ENCODE measurements at regions not wholly inside any gene's neighbourhood (a gene's known extent, or its start where the extent isn't known, plus 50 kb on each side); places are given as distances from the start of the nearest gene placed in this dataset.

- DNase-seq = no peak
Measured at GRCh38 chr5:40414922-40415321, 264.8 kb upstream of the PTGER4 start.

- DNase-seq = no peak
Measured at GRCh38 chr5:40413743-40414142, 266.0 kb upstream of the PTGER4 start.

GRCh38 chr5:40412771-40413170, 266.9 kb upstream of the PTGER4 start:
- no peak for DNase-seq

GRCh38 chr5:40410964-40411635, 268.6 kb upstream of the PTGER4 start:
- peak in 1 of 51 donors; percentile 1 for DNase-seq

- peak in 3 of 51 donors; percentile 2 to 6 (median 3) for DNase-seq
Measured at GRCh38 chr5:40410231-40410861, 269.4 kb upstream of the PTGER4 start.

GRCh38 chr5:40409601-40410000, 270.1 kb upstream of the PTGER4 start:
- DNase-seq = no peak

- no peak for DNase-seq
Measured at GRCh38 chr5:40406741-40407211, 272.9 kb upstream of the PTGER4 start.

- no peak for DNase-seq
Measured at GRCh38 chr5:40405996-40406740, 273.5 kb upstream of the PTGER4 start.

GRCh38 chr5:40405230-40405629, 274.5 kb upstream of the PTGER4 start:
- no peak for DNase-seq

- DNase-seq = no peak
Measured at GRCh38 chr5:40404613-40405012, 275.1 kb upstream of the PTGER4 start.

GRCh38 chr5:40402007-40402364, 277.7 kb upstream of the PTGER4 start:
- DNase-seq = no peak

- DNase-seq = no peak
Measured at GRCh38 chr5:40401284-40402006, 278.3 kb upstream of the PTGER4 start.

GRCh38 chr5:40400245-40400644, 279.5 kb upstream of the PTGER4 start:
- no peak for DNase-seq

GRCh38 chr5:40399349-40399748, 280.4 kb upstream of the PTGER4 start:
- DNase-seq = no peak

GRCh38 chr5:40397976-40398375, 281.7 kb upstream of the PTGER4 start:
- DNase-seq = no peak

- no peak for DNase-seq
Measured at GRCh38 chr5:40397091-40397490, 282.6 kb upstream of the PTGER4 start.

- no peak for DNase-seq
Measured at GRCh38 chr5:40396317-40396716, 283.4 kb upstream of the PTGER4 start.

GRCh38 chr5:40395251-40395650, 284.5 kb upstream of the PTGER4 start:
- no peak for DNase-seq

- DNase-seq = no peak
Measured at GRCh38 chr5:40394698-40395097, 285.0 kb upstream of the PTGER4 start.

- DNase-seq = no peak
Measured at GRCh38 chr5:40391642-40392041, 288.1 kb upstream of the PTGER4 start.

GRCh38 chr5:40390281-40391149, 289.2 kb upstream of the PTGER4 start:
- DNase-seq = no peak

Data from hypothalamus (tissue), 51 donors.